GM12864 (cell line): ENCODE measurements at regions not wholly inside any gene's neighbourhood (a gene's known extent, or its start where the extent isn't known, plus 50 kb on each side); places are given as distances from the start of the nearest gene placed in this dataset.

Source experiments
- DNase-seq: peaks from one replicate; pipeline ENCODE4 v3.0.0-alpha.2; 2011; ENCODE audit warnings: low read depth
- H3K4me3 ChIP-seq: 2 replicates; pipeline ENCODE4 v1.5.1; 2011; ENCODE audit warnings: mild to moderate bottlenecking, low read depth, low read length, control low read depth
- TF ChIP-seq, protein P1 (sequence below): IDR thresholded peaks from 2 replicates; pipeline ENCODE4 v1.5.1; 2011; ENCODE audit warnings: low read depth, mild to moderate bottlenecking, moderate library complexity, low read length, control low read depth, inconsistent platforms; ENCODE audit errors: missing control alignments

DNA sequence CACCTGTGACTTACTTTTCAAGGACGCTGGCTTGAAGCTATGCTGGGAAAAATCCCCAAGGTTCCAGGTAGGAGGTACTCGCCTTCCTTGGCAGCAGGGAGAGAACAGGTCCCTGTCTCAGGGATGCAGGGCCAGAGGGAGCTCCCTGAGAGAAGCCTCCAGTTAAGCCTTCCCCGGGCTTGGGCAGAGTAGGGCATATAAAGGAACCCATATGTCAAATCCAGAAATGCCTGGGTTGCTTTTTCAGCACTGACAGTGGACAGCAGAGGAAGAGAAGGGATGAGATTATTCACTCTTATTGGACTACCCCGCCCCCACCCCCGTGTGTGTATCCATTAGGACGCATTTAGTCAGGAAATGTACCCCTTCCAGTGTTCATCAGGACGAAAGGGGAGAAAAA is 89.3 kb upstream of the TEX51 start:
- TF ChIP-seq, protein P1, sequence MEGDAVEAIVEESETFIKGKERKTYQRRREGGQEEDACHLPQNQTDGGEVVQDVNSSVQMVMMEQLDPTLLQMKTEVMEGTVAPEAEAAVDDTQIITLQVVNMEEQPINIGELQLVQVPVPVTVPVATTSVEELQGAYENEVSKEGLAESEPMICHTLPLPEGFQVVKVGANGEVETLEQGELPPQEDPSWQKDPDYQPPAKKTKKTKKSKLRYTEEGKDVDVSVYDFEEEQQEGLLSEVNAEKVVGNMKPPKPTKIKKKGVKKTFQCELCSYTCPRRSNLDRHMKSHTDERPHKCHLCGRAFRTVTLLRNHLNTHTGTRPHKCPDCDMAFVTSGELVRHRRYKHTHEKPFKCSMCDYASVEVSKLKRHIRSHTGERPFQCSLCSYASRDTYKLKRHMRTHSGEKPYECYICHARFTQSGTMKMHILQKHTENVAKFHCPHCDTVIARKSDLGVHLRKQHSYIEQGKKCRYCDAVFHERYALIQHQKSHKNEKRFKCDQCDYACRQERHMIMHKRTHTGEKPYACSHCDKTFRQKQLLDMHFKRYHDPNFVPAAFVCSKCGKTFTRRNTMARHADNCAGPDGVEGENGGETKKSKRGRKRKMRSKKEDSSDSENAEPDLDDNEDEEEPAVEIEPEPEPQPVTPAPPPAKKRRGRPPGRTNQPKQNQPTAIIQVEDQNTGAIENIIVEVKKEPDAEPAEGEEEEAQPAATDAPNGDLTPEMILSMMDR = no peak
- H3K4me3 ChIP-seq = no peak overlapping the region
- no peak for DNase-seq

GRCh38 chr2:126810001-126810400 is 88.7 kb upstream of the TEX51 start:
- no peak for DNase-seq
- no peak overlapping the region for H3K4me3 ChIP-seq
- TF ChIP-seq, protein P1 = no peak

DNA sequence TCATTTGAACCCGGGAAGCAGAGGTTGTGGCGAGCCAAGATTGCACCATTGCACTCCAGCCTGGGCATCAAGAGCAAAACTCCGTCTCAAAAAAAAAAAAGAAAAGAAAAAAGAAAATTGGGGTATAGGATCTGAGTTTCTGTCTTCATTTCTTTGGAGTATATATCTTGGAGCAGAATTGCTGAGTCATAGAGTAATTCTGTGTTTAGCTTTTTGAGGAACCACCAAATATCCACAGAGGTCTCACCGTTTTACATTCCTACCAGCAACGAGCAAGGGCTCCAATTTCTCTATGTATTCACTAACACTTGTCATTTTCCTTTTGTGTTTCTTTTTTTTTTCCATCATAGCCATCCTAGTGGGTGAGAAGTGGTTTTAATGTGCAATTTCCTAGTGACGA is 87.6 kb upstream of the TEX51 start:
- no peak for DNase-seq
- no peak overlapping the region for H3K4me3 ChIP-seq
- TF ChIP-seq, protein P1 = no peak

DNA sequence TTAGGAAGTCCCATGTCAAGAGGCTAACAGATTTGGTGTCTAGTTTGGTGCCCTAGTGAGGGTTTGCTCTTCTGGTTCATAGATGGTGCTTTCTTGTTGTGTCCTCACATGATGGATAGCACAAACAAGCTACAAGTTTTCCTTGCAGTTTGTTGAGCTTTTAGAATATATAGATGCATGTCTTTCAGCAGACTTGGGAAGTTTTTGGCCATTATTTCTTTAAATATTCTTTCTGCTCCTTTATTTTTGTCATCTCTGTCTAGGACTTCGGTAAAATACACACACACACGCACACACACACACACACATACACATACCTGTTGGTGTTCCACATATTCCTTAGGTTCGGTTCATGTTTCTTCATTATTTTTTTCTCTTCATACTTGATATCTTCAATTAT is 81.5 kb upstream of the TEX51 start:
- DNase-seq = no peak
- TF ChIP-seq, protein P1 = no peak
- no peak overlapping the region for H3K4me3 ChIP-seq

GRCh38 chr2:126822115-126822514 is 76.6 kb upstream of the TEX51 start:
- no peak overlapping the region for H3K4me3 ChIP-seq
- TF ChIP-seq, protein P1 = no peak
- no peak for DNase-seq

DNA sequence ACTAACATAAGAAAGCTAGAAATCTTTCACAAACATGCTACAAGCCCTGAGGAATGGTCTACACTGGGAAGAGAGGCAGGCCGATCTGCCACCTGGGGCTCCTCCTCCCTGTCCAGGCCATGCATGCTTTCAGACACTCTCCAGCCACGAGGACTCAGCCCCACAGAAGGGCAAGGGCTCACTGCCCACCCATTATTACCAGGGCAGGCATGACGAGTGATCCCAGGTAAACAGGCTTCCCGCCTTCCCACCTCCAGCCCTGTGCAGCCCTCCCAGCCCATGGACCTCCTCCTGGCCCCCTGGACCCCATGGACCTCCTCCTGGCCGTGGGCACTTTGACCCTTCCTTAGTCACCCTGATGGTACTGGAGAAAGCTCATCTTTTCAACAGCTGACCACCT is 75.8 kb upstream of the TEX51 start:
- H3K4me3 ChIP-seq = no peak overlapping the region
- TF ChIP-seq, protein P1 = no peak
- DNase-seq = no peak

DNA sequence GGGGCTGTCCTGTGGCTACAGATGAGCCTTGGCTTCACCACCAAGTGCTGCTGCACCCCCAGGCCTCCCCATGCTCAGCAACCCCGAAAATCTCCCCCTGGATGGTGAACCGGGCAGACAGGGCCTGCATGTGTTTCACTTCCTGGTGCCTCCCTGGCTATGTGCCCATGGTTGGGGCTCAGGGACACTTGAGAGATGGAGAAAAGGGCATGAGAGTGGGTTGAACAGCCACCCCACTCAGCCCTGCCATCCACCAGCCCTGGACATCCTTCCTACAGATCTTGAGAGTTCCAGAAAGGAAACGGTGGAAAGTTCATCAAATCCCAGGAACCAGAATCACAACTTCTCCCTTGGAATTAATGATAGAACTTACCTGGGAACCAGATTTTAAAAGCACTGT is 74.7 kb upstream of the TEX51 start:
- TF ChIP-seq, protein P1 = no peak
- H3K4me3 ChIP-seq = no peak overlapping the region
- DNase-seq = no peak
